ENCODE measurements at regions not wholly inside any gene's neighbourhood (a gene's known extent, or its start where the extent isn't known, plus 50 kb on each side); places are given as distances from the start of the nearest gene placed in this dataset.

DNA sequence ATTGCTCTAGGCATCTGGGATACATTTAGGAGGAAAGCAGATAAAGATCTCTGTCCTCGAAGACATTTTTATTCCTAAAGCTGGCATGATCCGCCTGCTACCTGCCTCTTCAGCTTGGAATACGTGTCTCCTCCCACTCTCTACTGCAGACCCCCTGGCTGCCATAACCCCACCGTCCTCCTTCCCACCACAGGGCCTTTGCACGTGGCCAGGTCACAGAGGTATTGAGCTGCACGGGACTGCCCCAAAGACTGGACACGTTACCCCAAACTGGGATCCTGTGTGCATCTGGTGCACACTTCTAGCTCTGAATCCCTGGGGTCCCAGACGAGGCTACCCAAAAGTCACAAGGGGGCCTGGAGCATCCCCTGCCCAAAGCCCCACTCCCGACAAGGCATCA lies 351.2 kb upstream of the EEF2KMT start:
- no peak for DNase-seq (ENCODE audit: low spot score)
- H3K4me2 ChIP-seq (ENCODE audit: low read length): no peak overlapping the region
- H3K79me2 ChIP-seq (ENCODE audit: insufficient read depth, low read depth, low read length): no peaks in the 10 kb centered on the region
- ChIA-PET POLR2A (no interaction called here), CTCF (ENCODE audit: unreplicated experiment) (no interaction called here)
- no peaks in the 10 kb centered on the region for H4K20me1 ChIP-seq (ENCODE audit: insufficient read depth, low read length)
- intact Hi-C loops (cut with micrococcal nuclease; ENCODE audit: unreplicated experiment): no loop called here
- H3K9me2 ChIP-seq (ENCODE audit: insufficient read depth, low read length): no peaks in the 10 kb centered on the region
- no peaks in the 10 kb centered on the region for H3K4me1 ChIP-seq (ENCODE audit: insufficient read depth, low read length, poor library complexity, severe bottlenecking)
- no peak for TF ChIP-seq EZH2phosphoT487 (IDR thresholded peaks at IDR 0.05; ENCODE audit: borderline replicate concordance, low read depth, low read length)
- TF ChIP-seq, protein P1, sequence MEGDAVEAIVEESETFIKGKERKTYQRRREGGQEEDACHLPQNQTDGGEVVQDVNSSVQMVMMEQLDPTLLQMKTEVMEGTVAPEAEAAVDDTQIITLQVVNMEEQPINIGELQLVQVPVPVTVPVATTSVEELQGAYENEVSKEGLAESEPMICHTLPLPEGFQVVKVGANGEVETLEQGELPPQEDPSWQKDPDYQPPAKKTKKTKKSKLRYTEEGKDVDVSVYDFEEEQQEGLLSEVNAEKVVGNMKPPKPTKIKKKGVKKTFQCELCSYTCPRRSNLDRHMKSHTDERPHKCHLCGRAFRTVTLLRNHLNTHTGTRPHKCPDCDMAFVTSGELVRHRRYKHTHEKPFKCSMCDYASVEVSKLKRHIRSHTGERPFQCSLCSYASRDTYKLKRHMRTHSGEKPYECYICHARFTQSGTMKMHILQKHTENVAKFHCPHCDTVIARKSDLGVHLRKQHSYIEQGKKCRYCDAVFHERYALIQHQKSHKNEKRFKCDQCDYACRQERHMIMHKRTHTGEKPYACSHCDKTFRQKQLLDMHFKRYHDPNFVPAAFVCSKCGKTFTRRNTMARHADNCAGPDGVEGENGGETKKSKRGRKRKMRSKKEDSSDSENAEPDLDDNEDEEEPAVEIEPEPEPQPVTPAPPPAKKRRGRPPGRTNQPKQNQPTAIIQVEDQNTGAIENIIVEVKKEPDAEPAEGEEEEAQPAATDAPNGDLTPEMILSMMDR (conservative IDR thresholded peaks at IDR 0.05; ENCODE audit: low read length): no peak
- H3K27ac ChIP-seq (ENCODE audit: low read depth, low read length, poor library complexity, severe bottlenecking): no peak overlapping the region
- H3K36me3 ChIP-seq (ENCODE audit: insufficient read depth, low read length): no peaks in the 10 kb centered on the region
- no TSS peak for BruUV-seq (replicated peaks)
- H3K9me3 ChIP-seq (ENCODE audit: low read length): no peaks in the 10 kb centered on the region
- no peak overlapping the region for H2AFZ ChIP-seq (ENCODE audit: low read length)
- no peak overlapping the region for H3K4me3 ChIP-seq (ENCODE audit: low read depth, low read length, poor library complexity, severe bottlenecking)

DNA sequence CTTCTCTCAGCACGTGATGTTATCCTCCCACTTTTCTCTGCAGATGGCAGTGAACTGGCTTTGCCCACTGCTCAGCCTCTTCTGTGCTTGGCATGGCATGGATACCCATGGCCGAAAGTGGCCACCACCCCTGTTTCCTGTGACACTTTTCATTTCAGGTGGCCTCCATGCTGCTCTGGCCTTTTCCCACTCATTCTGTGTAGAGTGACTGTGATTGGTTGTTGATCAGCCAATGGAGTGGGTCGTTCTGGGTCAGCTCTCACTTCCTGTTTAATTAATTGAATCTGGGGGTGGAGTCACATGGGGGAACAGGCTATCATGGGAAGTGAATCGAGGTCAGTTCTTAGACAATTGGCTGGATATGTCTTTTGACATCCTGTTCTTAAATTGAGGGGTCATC lies 350.1 kb upstream of the EEF2KMT start:
- Histone ChIP-seq H4K20me1 (ENCODE audit: insufficient read depth, low read length) (no peaks in the 10 kb centered on the region), H3K4me3 (ENCODE audit: low read depth, low read length, poor library complexity, severe bottlenecking) (no peak overlapping the region), H3K4me1 (ENCODE audit: insufficient read depth, low read length, poor library complexity, severe bottlenecking) (no peaks in the 10 kb centered on the region), H3K79me2 (ENCODE audit: insufficient read depth, low read depth, low read length) (no peaks in the 10 kb centered on the region), H3K36me3 (ENCODE audit: insufficient read depth, low read length) (no peaks in the 10 kb centered on the region), H3K27ac (ENCODE audit: low read depth, low read length, poor library complexity, severe bottlenecking) (no peak overlapping the region), H2AFZ (ENCODE audit: low read length) (no peak overlapping the region), H3K9me3 (ENCODE audit: low read length) (no peaks in the 10 kb centered on the region), H3K4me2 (ENCODE audit: low read length) (no peak overlapping the region), H3K9me2 (ENCODE audit: insufficient read depth, low read length) (no peaks in the 10 kb centered on the region)
- DNase-seq (ENCODE audit: low spot score): no peak
- BruUV-seq (replicated peaks): no TSS peak
- TF ChIP-seq EZH2phosphoT487 (IDR thresholded peaks at IDR 0.05; ENCODE audit: borderline replicate concordance, low read depth, low read length): no peak
- TF ChIP-seq, protein P1 (conservative IDR thresholded peaks at IDR 0.05; ENCODE audit: low read length): no peak
- intact Hi-C loops (cut with micrococcal nuclease; ENCODE audit: unreplicated experiment): no loop called here
- CTCF ChIA-PET (ENCODE audit: unreplicated experiment): interaction anchor here (0.6 kb wide), 1 partner anchor 78 kb away, joined by 3 read pairs; no protein-coding TSS in a partner anchor
- POLR2A ChIA-PET: no interaction called here

DNA sequence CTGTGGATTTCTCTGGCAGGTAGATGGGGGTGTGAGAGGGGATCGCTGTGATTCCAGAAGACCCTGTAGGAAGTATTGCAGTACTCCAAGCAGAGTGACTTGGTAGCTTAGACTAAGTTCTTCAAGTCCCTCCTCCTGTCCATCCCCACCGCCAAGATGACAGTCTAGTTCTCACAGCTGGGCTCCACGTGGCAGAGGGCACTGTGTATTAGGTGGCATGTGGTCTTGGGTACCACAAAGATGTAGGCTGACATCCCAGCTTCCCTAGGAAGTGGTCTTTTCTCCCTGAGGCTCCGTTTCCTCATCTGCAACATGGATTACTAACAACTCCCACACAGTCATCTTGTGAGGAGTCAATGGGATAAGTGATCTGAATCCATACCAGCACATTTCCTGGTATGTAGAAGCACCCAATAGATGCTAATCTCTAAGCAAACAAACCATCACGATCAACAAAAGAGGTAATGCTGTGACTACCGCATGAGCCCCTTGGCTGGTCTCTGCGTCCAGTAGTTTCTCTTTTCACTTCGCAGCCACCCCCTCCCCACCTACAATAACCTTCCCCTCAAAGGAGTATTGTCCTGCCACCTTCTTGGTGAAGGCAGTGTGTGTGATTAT lies 349.1 kb upstream of the EEF2KMT start:
- BruUV-seq (replicated peaks): no TSS peak
- Histone ChIP-seq H3K9me3 (ENCODE audit: low read length) (no peaks in the 10 kb centered on the region), H2AFZ (ENCODE audit: low read length) (no peak overlapping the region), H3K4me3 (ENCODE audit: low read depth, low read length, poor library complexity, severe bottlenecking) (no peak overlapping the region), H3K4me2 (ENCODE audit: low read length) (no peak overlapping the region), H3K27ac (ENCODE audit: low read depth, low read length, poor library complexity, severe bottlenecking) (no peak overlapping the region), H3K4me1 (ENCODE audit: insufficient read depth, low read length, poor library complexity, severe bottlenecking) (no peaks in the 10 kb centered on the region), H3K36me3 (ENCODE audit: insufficient read depth, low read length) (no peaks in the 10 kb centered on the region), H4K20me1 (ENCODE audit: insufficient read depth, low read length) (no peaks in the 10 kb centered on the region), H3K79me2 (ENCODE audit: insufficient read depth, low read depth, low read length) (no peaks in the 10 kb centered on the region), H3K9me2 (ENCODE audit: insufficient read depth, low read length) (no peaks in the 10 kb centered on the region)
- TF ChIP-seq, protein P1 (conservative IDR thresholded peaks at IDR 0.05; ENCODE audit: low read length): no peak
- TF ChIP-seq EZH2phosphoT487 (IDR thresholded peaks at IDR 0.05; ENCODE audit: borderline replicate concordance, low read depth, low read length): no peak
- POLR2A ChIA-PET: no interaction called here
- no peak for DNase-seq (ENCODE audit: low spot score)
- intact Hi-C loops (cut with micrococcal nuclease; ENCODE audit: unreplicated experiment): no loop called here
- CTCF ChIA-PET (ENCODE audit: unreplicated experiment): no interaction called here
